ENCODE measurements at regions not wholly inside any gene's neighbourhood (a gene's known extent, or its start where the extent isn't known, plus 50 kb on each side); places are given as distances from the start of the nearest gene placed in this dataset.

GRCh38 chr13:76610819-76611415 is 275.3 kb downstream of the KCTD12 start:
- Histone ChIP-seq H3K9me3 (ENCODE audit: control insufficient read depth in 1 of 2, low read length in 2 of 2) (no peaks in the 10 kb centered on the region), H3K4me3 (ENCODE audit: low read length in 2 of 2) (no peak overlapping the region), H3K4me1 (ENCODE audit: insufficient read depth, low read length) (no peaks in the 10 kb centered on the region), H3K36me3 (ENCODE audit: insufficient read depth, low read length) (no peaks in the 10 kb centered on the region), H3K27ac (ENCODE audit: low read depth, low read length) (no peak overlapping the region), H3K27me3 (ENCODE audit: insufficient read depth, low read length) (no peaks in the 10 kb centered on the region)
- DNase-seq, result no peak
- ChIA-PET CTCF (ENCODE audit: partially characterized antibody) (no interaction called here), POLR2A (ENCODE audit: partially characterized antibody) (no interaction called here)
- no peaks in the 10 kb centered on the region for H3K4me1 Mint-ChIP-seq
- H3K27me3 Mint-ChIP-seq, result peaks cover 0 to 1% of the 10 kb centered on the region in 2 donors
- peaks cover 0 to 5% (median 0%) of the 10 kb centered on the region in 8 donors for H3K9me3 Mint-ChIP-seq
- intact Hi-C loops (cut with micrococcal nuclease), result no loop called here
- no peaks in the 10 kb centered on the region for H3K36me3 Mint-ChIP-seq
- H3K27ac Mint-ChIP-seq, result no peak overlapping the region
- H3K4me3 Mint-ChIP-seq, result no peak overlapping the region

GRCh38 chr13:76609643-76610042 is 276.6 kb downstream of the KCTD12 start:
- ChIA-PET POLR2A (ENCODE audit: partially characterized antibody) (no interaction called here), CTCF (ENCODE audit: partially characterized antibody) (no interaction called here)
- Histone ChIP-seq H3K4me3 (ENCODE audit: low read length in 2 of 2) (no peak overlapping the region), H3K9me3 (ENCODE audit: control insufficient read depth in 1 of 2, low read length in 2 of 2) (no peaks in the 10 kb centered on the region), H3K27ac (ENCODE audit: low read depth, low read length) (no peak overlapping the region), H3K4me1 (ENCODE audit: insufficient read depth, low read length) (no peaks in the 10 kb centered on the region), H3K27me3 (ENCODE audit: insufficient read depth, low read length) (no peaks in the 10 kb centered on the region), H3K36me3 (ENCODE audit: insufficient read depth, low read length) (no peaks in the 10 kb centered on the region)
- Mint-ChIP-seq H3K4me1 (no peaks in the 10 kb centered on the region), H3K27me3 (peaks cover 1 to 2% of the 10 kb centered on the region in 2 donors), H3K27ac (no peak overlapping the region), H3K36me3 (no peaks in the 10 kb centered on the region), H3K9me3 (peaks cover 0 to 5% (median 0%) of the 10 kb centered on the region in 8 donors), H3K4me3 (no peak overlapping the region)
- DNase-seq, result no peak
- intact Hi-C loops (cut with micrococcal nuclease), result no loop called here

GRCh38 chr13:76607866-76608265 is 278.3 kb downstream of the KCTD12 start:
- Mint-ChIP-seq H3K27me3 (peaks cover 1 to 6% of the 10 kb centered on the region in 2 donors), H3K4me3 (no peak overlapping the region), H3K36me3 (no peaks in the 10 kb centered on the region), H3K9me3 (peaks cover 0 to 5% (median 0%) of the 10 kb centered on the region in 8 donors), H3K27ac (no peak overlapping the region), H3K4me1 (no peaks in the 10 kb centered on the region)
- no peaks in the 10 kb centered on the region for H3K9me3 ChIP-seq (ENCODE audit: control insufficient read depth in 1 of 2, low read length in 2 of 2)
- no peak overlapping the region for H3K27ac ChIP-seq (ENCODE audit: low read depth, low read length)
- DNase-seq, result no peak
- no peaks in the 10 kb centered on the region for H3K36me3 ChIP-seq (ENCODE audit: insufficient read depth, low read length)
- ChIA-PET CTCF (ENCODE audit: partially characterized antibody) (no interaction called here), POLR2A (ENCODE audit: partially characterized antibody) (no interaction called here)
- intact Hi-C loops (cut with micrococcal nuclease), result no loop called here
- H3K27me3 ChIP-seq (ENCODE audit: insufficient read depth, low read length), result no peaks in the 10 kb centered on the region
- no peak overlapping the region for H3K4me3 ChIP-seq (ENCODE audit: low read length in 2 of 2)
- no peaks in the 10 kb centered on the region for H3K4me1 ChIP-seq (ENCODE audit: insufficient read depth, low read length)

- H3K27ac Mint-ChIP-seq, result no peak overlapping the region
- POLR2A ChIA-PET (ENCODE audit: partially characterized antibody), result no interaction called here
- no peak overlapping the region for H3K4me3 ChIP-seq (ENCODE audit: low read length in 2 of 2)
- H3K27ac ChIP-seq (ENCODE audit: low read depth, low read length), result no peak overlapping the region
- no peak overlapping the region for H3K4me3 Mint-ChIP-seq
- no peaks in the 10 kb centered on the region for H3K4me1 Mint-ChIP-seq
- H3K27me3 ChIP-seq (ENCODE audit: insufficient read depth, low read length), result no peaks in the 10 kb centered on the region
- H3K4me1 ChIP-seq (ENCODE audit: insufficient read depth, low read length), result no peaks in the 10 kb centered on the region
- H3K27me3 Mint-ChIP-seq, result peaks cover 3 to 10% of the 10 kb centered on the region in 2 donors
- CTCF ChIA-PET (ENCODE audit: partially characterized antibody), result no interaction called here
- H3K9me3 Mint-ChIP-seq, result peaks cover 0 to 2% (median 0%) of the 10 kb centered on the region in 8 donors
- no peak for DNase-seq
- H3K9me3 ChIP-seq (ENCODE audit: control insufficient read depth in 1 of 2, low read length in 2 of 2), result no peaks in the 10 kb centered on the region
- no peaks in the 10 kb centered on the region for H3K36me3 ChIP-seq (ENCODE audit: insufficient read depth, low read length)
- intact Hi-C loops (cut with micrococcal nuclease), result no loop called here
- no peaks in the 10 kb centered on the region for H3K36me3 Mint-ChIP-seq
These were observed 286.1 kb downstream of the KCTD12 start for GRCh38 chr13:76600081-76600480.

GRCh38 chr13:76597868-76598267 is 288.3 kb downstream of the KCTD12 start:
- intact Hi-C loops (cut with micrococcal nuclease), result no loop called here
- DNase-seq, result no peak
- Mint-ChIP-seq H3K36me3 (no peaks in the 10 kb centered on the region), H3K27ac (no peak overlapping the region), H3K9me3 (peaks cover 0 to 3% (median 0%) of the 10 kb centered on the region in 8 donors), H3K4me1 (no peaks in the 10 kb centered on the region), H3K4me3 (no peak overlapping the region), H3K27me3 (peaks cover 3 to 4% of the 10 kb centered on the region in 2 donors)
- Histone ChIP-seq H3K27me3 (ENCODE audit: insufficient read depth, low read length) (no peaks in the 10 kb centered on the region), H3K4me3 (ENCODE audit: low read length in 2 of 2) (no peak overlapping the region), H3K27ac (ENCODE audit: low read depth, low read length) (no peak overlapping the region), H3K9me3 (ENCODE audit: control insufficient read depth in 1 of 2, low read length in 2 of 2) (no peaks in the 10 kb centered on the region), H3K36me3 (ENCODE audit: insufficient read depth, low read length) (no peaks in the 10 kb centered on the region), H3K4me1 (ENCODE audit: insufficient read depth, low read length) (no peaks in the 10 kb centered on the region)
- ChIA-PET CTCF (ENCODE audit: partially characterized antibody) (no interaction called here), POLR2A (ENCODE audit: partially characterized antibody) (no interaction called here)

DNA sequence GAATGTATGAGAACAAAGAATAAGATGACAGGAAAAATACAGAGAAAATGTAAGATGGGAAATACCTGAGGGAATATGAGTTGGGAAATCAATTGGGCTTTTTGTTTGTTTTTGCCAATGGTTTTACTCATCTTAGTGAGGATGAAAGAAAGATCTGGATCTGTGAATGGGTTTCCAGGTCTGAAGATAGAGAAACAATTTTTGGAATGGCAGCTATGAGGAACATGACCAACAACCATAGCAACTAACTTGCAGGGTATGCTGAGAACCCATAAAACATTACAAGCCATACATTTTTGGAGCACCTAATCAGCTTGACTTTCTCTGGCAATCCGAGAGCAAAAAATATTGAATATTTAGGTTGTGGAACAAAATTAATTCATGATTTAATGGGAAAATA is 290.0 kb downstream of the KCTD12 start:
- H3K9me3 Mint-ChIP-seq, result peaks cover 0 to 3% (median 0%) of the 10 kb centered on the region in 8 donors
- no peak for DNase-seq
- Histone ChIP-seq H3K4me1 (ENCODE audit: insufficient read depth, low read length) (no peaks in the 10 kb centered on the region), H3K27me3 (ENCODE audit: insufficient read depth, low read length) (no peaks in the 10 kb centered on the region), H3K27ac (ENCODE audit: low read depth, low read length) (no peak overlapping the region), H3K9me3 (ENCODE audit: control insufficient read depth in 1 of 2, low read length in 2 of 2) (no peaks in the 10 kb centered on the region), H3K36me3 (ENCODE audit: insufficient read depth, low read length) (no peaks in the 10 kb centered on the region), H3K4me3 (ENCODE audit: low read length in 2 of 2) (no peak overlapping the region)
- CTCF ChIA-PET (ENCODE audit: partially characterized antibody), result no interaction called here
- POLR2A ChIA-PET (ENCODE audit: partially characterized antibody), result no interaction called here
- H3K27me3 Mint-ChIP-seq, result peaks cover 1 to 4% of the 10 kb centered on the region in 2 donors
- no peak overlapping the region for H3K27ac Mint-ChIP-seq
- H3K36me3 Mint-ChIP-seq, result no peaks in the 10 kb centered on the region
- no peaks in the 10 kb centered on the region for H3K4me1 Mint-ChIP-seq
- intact Hi-C loops (cut with micrococcal nuclease), result no loop called here
- H3K4me3 Mint-ChIP-seq, result no peak overlapping the region

DNA sequence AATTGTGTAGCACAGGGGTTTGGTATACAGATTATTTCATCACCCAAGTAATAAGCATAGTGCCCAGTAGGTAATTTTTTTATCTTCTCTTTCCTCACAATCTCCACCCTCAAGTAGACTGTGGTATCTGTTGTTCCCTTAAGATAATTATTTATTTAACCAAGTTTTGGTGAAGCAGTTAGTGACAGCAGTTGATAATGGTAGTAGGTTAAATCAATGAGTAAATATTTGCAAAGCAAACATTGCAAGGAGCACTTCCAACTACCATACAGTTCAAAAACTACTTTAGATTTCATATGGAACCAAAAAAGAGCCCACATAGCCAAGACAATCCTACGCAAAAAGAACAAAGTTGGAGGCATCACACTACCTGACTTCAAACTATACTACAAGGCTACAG is 291.8 kb downstream of the KCTD12 start:
- no peak overlapping the region for H3K27ac ChIP-seq (ENCODE audit: low read depth, low read length)
- ChIA-PET CTCF (ENCODE audit: partially characterized antibody) (no interaction called here), POLR2A (ENCODE audit: partially characterized antibody) (no interaction called here)
- Mint-ChIP-seq H3K9me3 (peaks cover 0 to 3% (median 0%) of the 10 kb centered on the region in 8 donors), H3K4me1 (no peaks in the 10 kb centered on the region), H3K27ac (no peak overlapping the region), H3K36me3 (no peaks in the 10 kb centered on the region), H3K27me3 (peaks cover 2 to 3% of the 10 kb centered on the region in 2 donors), H3K4me3 (no peak overlapping the region)
- no peak overlapping the region for H3K4me3 ChIP-seq (ENCODE audit: low read length in 2 of 2)
- intact Hi-C loops (cut with micrococcal nuclease), result no loop called here
- no peaks in the 10 kb centered on the region for H3K27me3 ChIP-seq (ENCODE audit: insufficient read depth, low read length)
- H3K4me1 ChIP-seq (ENCODE audit: insufficient read depth, low read length), result no peaks in the 10 kb centered on the region
- no peaks in the 10 kb centered on the region for H3K36me3 ChIP-seq (ENCODE audit: insufficient read depth, low read length)
- DNase-seq, result no peak
- no peaks in the 10 kb centered on the region for H3K9me3 ChIP-seq (ENCODE audit: control insufficient read depth in 1 of 2, low read length in 2 of 2)

DNA sequence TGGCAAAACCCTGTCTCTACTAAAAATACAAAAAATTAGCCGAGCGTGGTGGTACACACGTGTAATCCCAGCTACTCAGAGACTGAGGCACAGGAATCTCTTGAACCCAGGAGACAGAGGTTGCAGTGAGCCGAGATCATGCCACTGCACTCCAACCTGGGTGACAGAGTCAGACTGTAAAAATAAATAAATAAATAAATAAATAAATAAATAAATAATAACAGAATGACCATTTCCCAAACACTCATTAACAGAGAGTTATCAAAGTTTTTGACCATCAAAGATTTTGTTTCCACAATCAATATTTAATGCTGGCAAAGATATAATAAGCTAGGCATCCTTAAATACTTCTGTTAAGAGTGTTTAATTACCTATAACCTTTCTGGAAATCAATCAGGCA is 299.4 kb downstream of the KCTD12 start:
- H3K27ac ChIP-seq (ENCODE audit: low read depth, low read length), result no peak overlapping the region
- H3K9me3 Mint-ChIP-seq, result no peaks in the 10 kb centered on the region
- H3K9me3 ChIP-seq (ENCODE audit: control insufficient read depth in 1 of 2, low read length in 2 of 2), result no peaks in the 10 kb centered on the region
- peaks cover 3 to 10% of the 10 kb centered on the region in 2 donors for H3K27me3 Mint-ChIP-seq
- no peak overlapping the region for H3K27ac Mint-ChIP-seq
- no peaks in the 10 kb centered on the region for H3K27me3 ChIP-seq (ENCODE audit: insufficient read depth, low read length)
- no peaks in the 10 kb centered on the region for H3K36me3 Mint-ChIP-seq
- H3K4me1 ChIP-seq (ENCODE audit: insufficient read depth, low read length), result no peaks in the 10 kb centered on the region
- intact Hi-C loops (cut with micrococcal nuclease), result no loop called here
- H3K4me3 ChIP-seq (ENCODE audit: low read length in 2 of 2), result no peak overlapping the region
- H3K4me3 Mint-ChIP-seq, result no peak overlapping the region
- H3K36me3 ChIP-seq (ENCODE audit: insufficient read depth, low read length), result no peaks in the 10 kb centered on the region
- no peaks in the 10 kb centered on the region for H3K4me1 Mint-ChIP-seq
- DNase-seq, result no peak
- CTCF ChIA-PET (ENCODE audit: partially characterized antibody), result no interaction called here
- POLR2A ChIA-PET (ENCODE audit: partially characterized antibody), result no interaction called here
